ENCODE measurements at regions not wholly inside any gene's neighbourhood (a gene's known extent, or its start where the extent isn't known, plus 50 kb on each side); places are given as distances from the start of the nearest gene placed in this dataset.

GRCh38 chr13:111865046-111865445 is 201.9 kb upstream of the SOX1 start:
- intact Hi-C loops (cut with DNase I), result no loop called here
- no peak overlapping the region for H3K27ac ChIP-seq
- ATAC-seq (no peak), DNase-seq (no peak)
- WGBS, 2 donors, result 54 to 59% methylated on average over 7 of the region's 7 CpGs
- H3K9me3 ChIP-seq, result no peaks in the 10 kb centered on the region
- H3K4me1 ChIP-seq, result no peaks in the 10 kb centered on the region
- H3K27me3 ChIP-seq, result no peaks in the 10 kb centered on the region
- TF ChIP-seq CTCF (IDR thresholded peaks at IDR 0.05) (no peak), POLR2A (IDR thresholded peaks at IDR 0.05) (no peak)
- no peaks in the 10 kb centered on the region for H3K36me3 ChIP-seq (replicated peaks in 1 of 2; ENCODE audit: insufficient read depth in 1 of 2, low read depth in 2 of 2)
- no peak overlapping the region for H3K4me3 ChIP-seq

GRCh38 chr13:111865826-111866225 is 201.1 kb upstream of the SOX1 start:
- ATAC-seq (no peak), DNase-seq (no peak)
- intact Hi-C loops (cut with DNase I), result no loop called here
- TF ChIP-seq CTCF (IDR thresholded peaks at IDR 0.05), result no peak
- no peak for TF ChIP-seq POLR2A (IDR thresholded peaks at IDR 0.05)
- no peak overlapping the region for H3K4me3 ChIP-seq
- no peaks in the 10 kb centered on the region for H3K9me3 ChIP-seq
- no peaks in the 10 kb centered on the region for H3K27me3 ChIP-seq
- H3K36me3 ChIP-seq (replicated peaks in 1 of 2; ENCODE audit: insufficient read depth in 1 of 2, low read depth in 2 of 2), result no peaks in the 10 kb centered on the region
- no peaks in the 10 kb centered on the region for H3K4me1 ChIP-seq
- no peak overlapping the region for H3K27ac ChIP-seq
- WGBS, 2 donors, result 62 to 67% methylated on average over 5 to 8 of the region's 8 CpGs

DNA sequence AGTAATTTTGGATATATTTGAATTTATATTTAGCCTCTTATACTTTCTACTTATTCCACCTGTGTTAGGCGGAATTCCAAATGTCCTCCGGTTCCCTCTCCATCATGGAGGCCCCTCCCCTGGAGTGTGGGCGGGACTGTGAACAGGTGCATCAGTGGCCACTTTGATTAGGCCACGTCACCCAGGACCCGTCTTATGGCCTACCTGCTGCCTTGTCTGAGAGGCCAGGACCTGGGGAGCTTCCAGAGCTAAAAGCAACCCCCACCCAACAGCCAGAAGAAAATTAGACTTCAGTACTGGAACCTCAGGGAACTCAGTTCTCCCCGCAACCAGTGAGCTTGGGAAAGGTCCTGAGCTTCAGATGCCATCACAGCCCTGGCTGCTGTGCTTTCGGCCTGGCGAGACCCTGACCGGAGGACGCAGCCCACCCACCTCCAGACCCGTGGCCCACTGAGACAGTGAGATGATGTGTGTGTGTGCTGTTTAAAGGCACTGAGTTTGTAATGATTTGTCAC is 200.2 kb upstream of the SOX1 start:
- H3K4me1 ChIP-seq, result no peaks in the 10 kb centered on the region
- 69 to 74% methylated on average over 10 to 11 of the region's 11 CpGs for whole genome bisulfite sequencing, 2 donors
- no peaks in the 10 kb centered on the region for H3K36me3 ChIP-seq (replicated peaks in 1 of 2; ENCODE audit: insufficient read depth in 1 of 2, low read depth in 2 of 2)
- intact Hi-C loops (cut with DNase I), result no loop called here
- TF ChIP-seq POLR2A (IDR thresholded peaks at IDR 0.05) (no peak), CTCF (IDR thresholded peaks at IDR 0.05) (no peak)
- ATAC-seq (no peak), DNase-seq (no peak)
- H3K27me3 ChIP-seq, result no peaks in the 10 kb centered on the region
- no peak overlapping the region for H3K27ac ChIP-seq
- no peak overlapping the region for H3K4me3 ChIP-seq
- no peaks in the 10 kb centered on the region for H3K9me3 ChIP-seq

DNA sequence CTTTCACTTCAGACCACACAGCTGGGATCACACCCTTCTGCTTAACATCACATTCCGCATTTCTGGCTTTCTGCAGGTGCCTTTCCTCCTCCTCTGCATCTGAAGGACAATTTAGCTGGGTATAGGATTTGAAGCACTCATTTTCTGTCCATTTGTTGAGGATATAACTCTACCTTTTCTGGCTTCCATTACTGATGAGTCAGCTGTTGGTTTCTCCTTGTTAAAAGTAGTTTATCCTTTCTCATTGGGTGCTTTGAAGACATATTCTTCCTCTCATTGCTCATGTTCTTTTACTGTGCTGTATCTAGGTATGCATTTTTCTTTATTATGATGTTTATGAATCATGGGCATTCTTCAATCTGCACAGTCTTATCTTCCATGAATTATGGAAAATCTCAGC is 199.3 kb upstream of the SOX1 start:
- Histone ChIP-seq H3K27ac (no peak overlapping the region), H3K9me3 (no peaks in the 10 kb centered on the region), H3K4me3 (no peak overlapping the region), H3K27me3 (no peaks in the 10 kb centered on the region), H3K36me3 (replicated peaks in 1 of 2; ENCODE audit: insufficient read depth in 1 of 2, low read depth in 2 of 2) (no peaks in the 10 kb centered on the region), H3K4me1 (no peaks in the 10 kb centered on the region)
- 72 to 73% methylated on average over 1 of the region's 1 CpG for WGBS, 2 donors
- ATAC-seq, result no peak
- TF ChIP-seq CTCF (IDR thresholded peaks at IDR 0.05) (no peak), POLR2A (IDR thresholded peaks at IDR 0.05) (no peak)
- intact Hi-C loops (cut with DNase I), result no loop called here
- no peak for DNase-seq

DNA sequence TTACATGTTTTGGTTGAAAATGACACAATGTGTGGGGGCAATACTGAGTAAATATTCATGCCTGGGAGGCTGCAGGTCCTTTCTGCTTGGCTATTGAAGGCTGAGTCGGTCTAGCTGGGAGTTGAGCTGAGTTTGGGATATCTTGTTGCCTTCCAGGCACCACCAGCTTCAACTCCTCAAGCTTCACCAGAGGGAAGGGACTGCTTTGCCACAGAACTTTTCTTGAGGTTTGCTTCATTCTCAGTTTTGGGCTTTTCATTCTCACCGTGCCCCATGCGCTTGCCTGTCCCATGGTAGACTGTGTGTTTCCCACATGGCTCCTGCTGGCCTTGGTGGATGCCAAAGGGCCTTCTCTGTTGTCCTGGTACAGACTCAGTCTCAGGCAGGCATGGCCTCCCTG is 198.2 kb upstream of the SOX1 start:
- TF ChIP-seq CTCF (IDR thresholded peaks at IDR 0.05), result no peak
- no peak for TF ChIP-seq POLR2A (IDR thresholded peaks at IDR 0.05)
- 86 to 87% methylated on average over 3 of the region's 3 CpGs for WGBS, 2 donors
- H3K4me3 ChIP-seq, result no peak overlapping the region
- no peak for DNase-seq
- intact Hi-C loops (cut with DNase I), result no loop called here
- no peaks in the 10 kb centered on the region for H3K36me3 ChIP-seq (replicated peaks in 1 of 2; ENCODE audit: insufficient read depth in 1 of 2, low read depth in 2 of 2)
- no peaks in the 10 kb centered on the region for H3K4me1 ChIP-seq
- H3K9me3 ChIP-seq, result no peaks in the 10 kb centered on the region
- no peaks in the 10 kb centered on the region for H3K27me3 ChIP-seq
- no peak overlapping the region for H3K27ac ChIP-seq
- no peak for ATAC-seq

Data from body of pancreas (tissue), 4 donors.